GM21360 (cell line): ENCODE measurements at regions not wholly inside any gene's neighbourhood (a gene's known extent, or its start where the extent isn't known, plus 50 kb on each side); places are given as distances from the start of the nearest gene placed in this dataset.

ENCODE experiments used
- ATAC-seq: cut with Tn5 transposase; IDR thresholded peaks from one replicate; pipeline ENCODE4 v1.9.1; 2021; ENCODE audit warnings: mild to moderate bottlenecking, moderate library complexity; ENCODE audit not compliant: unreplicated experiment

DNA sequence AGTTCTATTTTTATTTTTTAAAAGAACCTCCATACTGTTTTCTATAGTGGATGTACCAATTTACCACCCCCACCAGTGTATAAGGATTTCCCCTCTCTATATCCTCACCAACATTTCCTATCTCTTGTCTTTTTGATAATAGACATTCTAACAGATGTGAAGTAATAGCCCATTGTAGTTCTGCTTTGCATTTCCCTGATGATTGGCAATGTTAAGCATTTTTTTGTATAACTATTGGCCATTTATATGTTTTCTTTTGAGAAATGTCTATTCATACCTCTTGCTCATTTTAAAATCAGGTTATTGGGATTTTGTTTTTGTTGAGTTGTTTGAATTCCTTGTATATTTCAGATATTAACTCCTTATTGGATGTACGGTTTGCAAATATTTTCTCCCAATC, 251.1 kb upstream of the HTR2C start:
- ATAC-seq = no peak

DNA sequence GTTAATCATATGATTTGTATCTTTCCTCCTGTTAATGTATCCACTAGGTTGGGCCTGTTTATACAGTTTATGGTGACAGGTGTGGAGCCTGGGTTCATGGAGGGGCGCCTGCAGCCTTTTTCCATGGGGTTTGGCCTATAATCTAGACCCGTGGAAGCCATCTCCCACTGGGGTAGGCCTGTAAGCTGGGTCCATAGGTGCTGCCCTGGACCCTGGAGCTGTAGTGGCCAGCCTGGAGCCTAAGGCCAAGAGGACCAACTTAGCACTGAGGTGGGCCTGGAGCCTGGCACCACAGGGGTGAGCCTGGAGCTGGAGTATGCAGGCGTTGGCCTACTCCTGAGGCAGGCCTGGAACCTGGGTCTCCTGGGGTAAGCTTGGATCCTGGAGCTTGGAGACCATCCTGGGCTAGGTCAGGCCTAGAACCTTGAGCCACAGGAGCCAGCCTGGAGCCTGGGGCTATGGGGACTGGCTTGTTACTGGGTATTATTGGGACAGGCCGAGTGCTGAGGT, 249.4 kb upstream of the HTR2C start:
- no peak for ATAC-seq

- no peak for ATAC-seq
These were observed 245.0 kb upstream of the HTR2C start for GRCh38 chrX:114338870-114339269.

DNA sequence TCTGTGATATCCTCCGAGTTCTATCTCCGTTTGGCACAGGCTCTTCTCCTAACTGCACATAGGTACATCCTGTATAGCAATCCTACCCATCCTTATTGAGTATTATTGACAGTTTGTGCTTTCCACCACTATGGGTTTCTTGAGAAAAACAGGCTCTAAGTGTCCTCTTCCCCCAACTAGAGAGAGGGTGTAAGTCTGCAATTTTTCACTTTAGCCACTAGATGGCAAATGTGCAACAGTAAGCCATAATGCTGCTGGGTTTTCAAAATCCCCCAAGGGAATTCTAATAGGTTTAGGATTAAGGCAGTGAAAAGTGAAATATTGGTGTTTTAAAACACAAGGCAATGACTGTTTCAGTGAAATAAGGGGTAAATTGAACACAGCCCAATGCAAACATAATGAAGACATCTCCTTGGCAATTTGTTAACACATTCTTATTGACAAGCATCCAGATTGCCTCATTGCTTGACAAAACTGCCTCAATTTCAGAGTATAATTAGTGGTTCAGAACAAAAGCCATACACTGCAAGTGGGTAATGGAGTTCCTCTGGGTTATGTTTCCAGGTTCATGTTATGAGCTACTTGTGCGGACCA, 239.0 kb upstream of the HTR2C start:
- peak; percentile 86 for ATAC-seq

- ATAC-seq = no peak
These were observed 222.7 kb upstream of the HTR2C start for GRCh38 chrX:114361076-114361725.

DNA sequence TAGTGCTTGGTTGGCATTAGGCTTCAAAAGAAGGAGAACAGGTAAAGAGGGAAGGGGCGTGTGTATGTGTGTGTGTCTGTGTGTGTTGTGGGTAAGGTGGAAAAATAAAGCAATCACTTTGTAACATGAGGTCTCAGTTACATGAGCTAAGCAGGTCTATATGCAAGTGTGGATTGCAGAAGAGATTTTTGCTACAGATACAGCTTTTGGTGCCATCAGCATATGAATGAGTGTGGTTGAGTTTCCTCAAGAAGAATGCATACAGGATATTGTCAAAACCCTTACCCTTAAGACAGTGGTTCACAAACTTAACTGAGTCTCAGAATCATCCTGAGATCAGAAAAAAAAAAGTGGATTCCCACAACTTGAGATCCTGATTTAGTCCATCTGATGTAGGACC, 220.5 kb upstream of the HTR2C start:
- no peak for ATAC-seq

DNA sequence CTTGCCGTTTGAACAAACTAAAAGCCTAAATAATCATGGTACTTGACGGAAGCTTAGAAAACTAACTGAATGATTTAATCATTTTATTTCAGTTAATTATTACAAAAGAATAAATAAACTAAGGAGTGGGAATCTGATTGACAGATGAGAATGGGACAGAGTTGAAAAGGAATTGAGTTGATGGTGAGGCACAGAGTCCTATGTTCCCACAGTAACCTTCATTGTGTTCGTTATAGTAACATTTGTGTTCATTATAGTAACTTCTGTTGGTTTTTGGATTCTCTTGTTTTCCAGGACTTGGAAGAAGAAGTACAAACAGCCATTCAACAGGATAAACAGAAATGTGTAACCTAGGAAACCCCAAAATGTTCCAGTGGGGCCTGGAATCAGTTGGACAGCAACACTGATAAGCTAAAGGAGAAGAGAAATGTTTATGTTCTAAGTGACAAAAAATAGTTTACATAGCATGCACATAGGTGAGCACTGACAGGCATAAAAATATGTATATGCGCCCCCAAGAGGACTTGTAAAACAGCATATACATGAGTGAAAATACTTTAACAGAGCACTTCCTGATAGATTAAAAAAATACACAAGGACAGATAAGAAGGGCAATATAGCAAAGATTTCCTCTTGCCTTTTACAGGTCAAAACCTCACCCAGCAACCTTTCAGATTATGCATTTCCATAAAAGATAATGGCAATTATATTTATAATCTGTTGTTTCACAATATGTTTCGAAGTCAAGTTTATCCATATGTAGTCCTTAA, 218.6 kb upstream of the HTR2C start:
- ATAC-seq = no peak

- no peak for ATAC-seq
These were observed 210.9 kb upstream of the HTR2C start for GRCh38 chrX:114372937-114373336.

DNA sequence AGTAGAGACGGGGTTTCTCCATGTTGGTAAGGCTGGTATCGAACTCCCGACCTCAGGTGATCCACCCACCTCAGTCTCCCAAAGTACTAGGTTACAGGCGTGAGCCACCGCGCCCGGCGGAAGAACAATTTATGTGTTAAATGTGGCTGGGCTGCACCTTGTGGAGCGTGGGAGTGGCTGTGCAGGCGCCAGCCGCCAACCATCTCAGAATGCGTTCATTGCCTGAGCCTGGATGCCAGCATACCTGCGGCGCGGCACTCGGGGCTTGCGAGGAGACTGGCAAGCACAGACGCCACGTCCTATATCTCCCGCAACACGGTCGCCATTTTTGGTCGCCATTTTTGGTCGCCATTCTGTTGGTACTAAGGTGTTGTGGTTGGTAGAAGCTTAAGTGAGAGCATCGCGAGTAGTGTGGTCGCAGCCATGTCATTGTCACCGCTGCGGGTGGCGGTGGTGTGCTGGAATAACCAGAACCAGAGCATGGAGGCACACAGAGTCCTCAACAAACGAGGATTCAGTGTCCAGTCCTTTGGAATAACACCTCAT, 193.6 kb upstream of the HTR2C start:
- no peak for ATAC-seq
